ENCODE measurements at regions not wholly inside any gene's neighbourhood (a gene's known extent, or its start where the extent isn't known, plus 50 kb on each side); places are given as distances from the start of the nearest gene placed in this dataset.

GRCh38 chr1:50308878-50309277 lies 114.4 kb downstream of the DMRTA2 start:
- 34% methylated on average over 4 of the region's 6 CpGs for WGBS (ENCODE audit: low lambda C conversion rate)
- H3K4me1 ChIP-seq (ENCODE audit: control insufficient read depth in 1 of 2, insufficient read depth in 2 of 2, low read depth in 1 of 2, low read length in 1 of 2): peaks cover 0 to 32% of the 10 kb centered on the region in 2 experiments; a peak in 2 of 4 replicates
- no peaks in the 10 kb centered on the region for H4K20me1 ChIP-seq (ENCODE audit: insufficient read depth)
- no peaks in the 10 kb centered on the region for H3F3A ChIP-seq (replicated peaks; ENCODE audit: insufficient read depth)
- H3K79me2 ChIP-seq (ENCODE audit: insufficient read depth): no peaks in the 10 kb centered on the region
- no peak overlapping the region for H2AFZ ChIP-seq (ENCODE audit: low read depth)
- TF ChIP-seq TCF12 (IDR thresholded peaks at IDR 0.05) (0 out of 2 replicates have a peak, but pooled peaks have one; percentile 10), RFX5 (IDR thresholded peaks at IDR 0.05; ENCODE audit: low read length) (no peak), EP300 (IDR thresholded peaks at IDR 0.05; ENCODE audit: borderline replicate concordance in 1 of 2, low read depth in 1 of 2, low read length in 1 of 2) (peak in 1 of 2 experiments; percentile 86; a peak in 2 of 4 replicates), RCOR1 (IDR thresholded peaks at IDR 0.05; ENCODE audit: low read length) (peak; percentile 33; the same call in 1 of the 2 replicates), USF1 (IDR thresholded peaks at IDR 0.05; ENCODE audit: borderline replicate concordance, low read depth) (no peak), NFIC (IDR thresholded peaks at IDR 0.05; ENCODE audit: borderline replicate concordance) (no peak), RXRA (IDR thresholded peaks at IDR 0.05; ENCODE audit: borderline replicate concordance, low read depth) (no peak), POLR2AphosphoS5 (IDR thresholded peaks at IDR 0.05; ENCODE audit: low read depth, low read length) (no peak), USF2 (IDR thresholded peaks at IDR 0.05; ENCODE audit: borderline replicate concordance, low read depth, low read length) (no peak), GATA2 (CRISPR knock-in tag; IDR thresholded peaks at IDR 0.05) (no peak), MEF2A (IDR thresholded peaks at IDR 0.05; ENCODE audit: borderline replicate concordance, low read depth) (no peak), REST (IDR thresholded peaks at IDR 0.05; ENCODE audit: low read depth, low read length) (peak; percentile 98), MAX (IDR thresholded peaks at IDR 0.05; ENCODE audit: low read depth) (no peak), CHD2 (IDR thresholded peaks at IDR 0.05; ENCODE audit: low read length, partially characterized antibody) (peak; percentile 7), PBX3 (IDR thresholded peaks at IDR 0.05) (no peak), MXI1 (IDR thresholded peaks at IDR 0.05; ENCODE audit: low read depth, low read length) (no peak), SMC3 (IDR thresholded peaks at IDR 0.05; ENCODE audit: low read depth, low read length) (no peak), FOXM1 (IDR thresholded peaks at IDR 0.05; ENCODE audit: low read depth) (no peak), SIN3A (IDR thresholded peaks at IDR 0.05; ENCODE audit: borderline replicate concordance, low read depth, low read length) (no peak), JUND (IDR thresholded peaks at IDR 0.05) (no peak), EZH2phosphoT487 (IDR thresholded peaks at IDR 0.05; ENCODE audit: borderline replicate concordance, low read depth) (no peak), ELF1 (IDR thresholded peaks at IDR 0.05) (no peak), IRF3 (IDR thresholded peaks at IDR 0.05; ENCODE audit: low read depth, low read length) (no peak), FOSL2 (IDR thresholded peaks at IDR 0.05; ENCODE audit: borderline replicate concordance, low read depth) (no peak), TEAD4 (IDR thresholded peaks at IDR 0.05; ENCODE audit: borderline replicate concordance, insufficient read depth) (no peak)
- H3K27ac ChIP-seq (ENCODE audit: low read depth in 2 of 2, low read length in 1 of 2): peak overlapping the region in 1 of 2 experiments; percentile 96; a peak in 2 of 4 replicates
- no peaks in the 10 kb centered on the region for H3K9me3 ChIP-seq
- DNase-seq: peak; percentile 47
- H3K36me3 ChIP-seq (replicated peaks in 1 of 2; ENCODE audit: control insufficient read depth in 1 of 2, insufficient read depth in 2 of 2, low read length in 1 of 2): no peaks in the 10 kb centered on the region
- H3K4me2 ChIP-seq: no peak overlapping the region
- ChIA-PET CTCF (interaction anchor here (1.0 to 4.6 kb wide), 4 partner anchors 24 to 1419 kb away, joined by 3 to 18 read pairs (median 3); no protein-coding TSS in a partner anchor), POLR2A (interaction anchor here (0.5 to 1.0 kb wide), 3 partner anchors 13 to 38 kb away, joined by 3 to 4 read pairs (median 3); no protein-coding TSS in a partner anchor)
- H3K9me2 ChIP-seq: no peaks in the 10 kb centered on the region
- no peak overlapping the region for H3K9ac ChIP-seq
- no peaks in the 10 kb centered on the region for H3K27me3 ChIP-seq (ENCODE audit: insufficient read depth)
- H3K4me3 ChIP-seq (ENCODE audit: low read depth in 2 of 2, low read length in 1 of 2): no peak overlapping the region
